ENCODE measurements at regions not wholly inside any gene's neighbourhood (a gene's known extent, or its start where the extent isn't known, plus 50 kb on each side); places are given as distances from the start of the nearest gene placed in this dataset.

DNA sequence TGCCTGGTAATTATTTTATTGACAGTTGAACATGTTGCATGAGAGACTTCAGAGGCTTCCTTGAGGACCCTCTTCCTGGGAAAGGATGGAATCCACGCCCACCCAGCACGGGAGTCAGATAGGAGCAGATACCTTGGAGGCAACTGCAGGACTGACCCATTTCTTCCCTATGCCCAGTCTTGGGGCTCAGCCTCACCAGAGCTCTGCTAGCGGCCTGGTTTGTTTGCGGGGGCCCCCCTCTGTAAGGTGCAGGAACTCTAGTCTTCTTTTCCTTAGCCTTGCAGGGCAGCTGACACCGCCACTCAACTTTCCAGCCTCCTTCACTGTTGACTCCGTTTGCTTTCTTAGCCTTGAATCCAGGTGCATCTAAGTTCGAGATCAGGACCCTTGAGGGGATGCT, 1032.8 kb downstream of the BRD1 start:
- Histone ChIP-seq H3K4me2 (ENCODE audit: unreplicated experiment) (no peak overlapping the region), H3K27me3 (replicated peaks; ENCODE audit: insufficient read depth) (no peaks in the 10 kb centered on the region), H4K20me1 (ENCODE audit: insufficient read depth) (no peaks in the 10 kb centered on the region), H2AFZ (no peak overlapping the region), H3K27ac (no peak overlapping the region), H3K9ac (no peak overlapping the region), H3F3A (ENCODE audit: insufficient read depth) (no peaks in the 10 kb centered on the region), H3K4me1 (ENCODE audit: insufficient read depth) (no peaks in the 10 kb centered on the region), H3K9me3 (ENCODE audit: low read depth) (no peaks in the 10 kb centered on the region), H3K4me3 (no peak overlapping the region), H3K79me2 (ENCODE audit: insufficient read depth) (no peaks in the 10 kb centered on the region), H3K9me2 (ENCODE audit: insufficient read depth) (no peaks in the 10 kb centered on the region), H3K36me3 (ENCODE audit: low read depth) (no peaks in the 10 kb centered on the region)
- 38 to 42% methylated on average over 7 of the region's 7 CpGs for WGBS, 2 experiments (ENCODE audit: low coverage in 1 of 2, low lambda C conversion rate in 2 of 2, missing lambda C conversion rate in 2 of 2)
- TF ChIP-seq EZH2phosphoT487 (IDR thresholded peaks at IDR 0.05; ENCODE audit: insufficient read depth, low read depth) (no peak), EZH2 (IDR thresholded peaks at IDR 0.05; ENCODE audit: insufficient read depth, poor library complexity, severe bottlenecking) (no peak)
- in situ Hi-C loops (cut with MboI): no loop called here
- DNase-seq: no peak

DNA sequence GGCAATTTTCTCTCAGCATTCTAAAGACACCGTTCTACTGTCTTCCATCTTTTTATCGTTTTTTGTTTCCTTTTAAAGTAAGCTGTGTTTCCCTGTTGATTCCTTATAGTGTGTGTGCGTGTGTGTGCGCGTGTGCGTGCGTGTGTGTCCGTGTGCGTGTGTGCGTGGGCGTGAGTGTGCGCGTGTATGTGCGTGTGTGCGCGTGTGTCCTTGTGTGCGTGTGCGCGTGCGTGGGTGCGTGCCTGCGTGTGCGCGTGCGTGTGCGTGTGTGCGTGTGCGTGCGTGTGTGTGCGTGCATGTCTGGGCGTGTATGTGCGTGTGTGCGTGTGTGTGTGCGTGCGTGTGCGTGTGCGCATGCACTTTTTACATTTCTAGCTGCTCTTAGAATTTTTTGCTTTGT, 1033.7 kb downstream of the BRD1 start:
- Histone ChIP-seq H3K9me3 (ENCODE audit: low read depth) (no peaks in the 10 kb centered on the region), H3K9ac (no peak overlapping the region), H3F3A (ENCODE audit: insufficient read depth) (no peaks in the 10 kb centered on the region), H3K4me3 (no peak overlapping the region), H4K20me1 (ENCODE audit: insufficient read depth) (no peaks in the 10 kb centered on the region), H3K9me2 (ENCODE audit: insufficient read depth) (no peaks in the 10 kb centered on the region), H3K27ac (no peak overlapping the region), H3K27me3 (replicated peaks; ENCODE audit: insufficient read depth) (no peaks in the 10 kb centered on the region), H3K36me3 (ENCODE audit: low read depth) (no peaks in the 10 kb centered on the region), H3K4me2 (ENCODE audit: unreplicated experiment) (no peak overlapping the region), H3K79me2 (ENCODE audit: insufficient read depth) (no peaks in the 10 kb centered on the region), H3K4me1 (ENCODE audit: insufficient read depth) (no peaks in the 10 kb centered on the region), H2AFZ (no peak overlapping the region)
- TF ChIP-seq EZH2phosphoT487 (IDR thresholded peaks at IDR 0.05; ENCODE audit: insufficient read depth, low read depth) (no peak), EZH2 (IDR thresholded peaks at IDR 0.05; ENCODE audit: insufficient read depth, poor library complexity, severe bottlenecking) (no peak)
- in situ Hi-C loops (cut with MboI): no loop called here
- DNase-seq: no peak
- WGBS, 2 experiments (ENCODE audit: low coverage in 1 of 2, low lambda C conversion rate in 2 of 2, missing lambda C conversion rate in 2 of 2): 77 to 84% methylated on average over 14 to 31 of the region's 37 CpGs

DNA sequence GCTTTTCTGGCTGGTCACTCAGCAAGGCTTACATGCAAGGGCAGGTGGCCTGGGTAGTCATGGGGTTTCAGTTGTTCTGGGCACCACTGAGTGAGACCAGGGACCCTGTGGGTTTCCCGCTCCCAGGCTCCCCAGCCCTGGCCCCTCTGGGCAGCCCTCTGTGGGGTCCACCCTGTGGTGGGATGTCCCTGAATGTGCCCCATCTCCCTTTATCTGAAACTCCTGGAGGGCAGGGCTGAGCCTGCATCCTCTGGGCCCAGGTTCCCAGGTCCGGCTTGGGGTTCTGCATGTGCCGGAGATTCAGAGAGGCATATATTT, 1041.0 kb downstream of the BRD1 start:
- H3K27me3 ChIP-seq (replicated peaks; ENCODE audit: insufficient read depth): no peaks in the 10 kb centered on the region
- in situ Hi-C loops (cut with MboI): no loop called here
- H3F3A ChIP-seq (ENCODE audit: insufficient read depth): no peaks in the 10 kb centered on the region
- 64 to 85% methylated on average over 3 of the region's 3 CpGs for WGBS, 2 experiments (ENCODE audit: low coverage in 1 of 2, low lambda C conversion rate in 2 of 2, missing lambda C conversion rate in 2 of 2)
- H3K4me3 ChIP-seq: no peak overlapping the region
- no peaks in the 10 kb centered on the region for H3K9me3 ChIP-seq (ENCODE audit: low read depth)
- no peak overlapping the region for H2AFZ ChIP-seq
- no peaks in the 10 kb centered on the region for H3K9me2 ChIP-seq (ENCODE audit: insufficient read depth)
- H3K4me2 ChIP-seq (ENCODE audit: unreplicated experiment): no peak overlapping the region
- H3K4me1 ChIP-seq (ENCODE audit: insufficient read depth): no peaks in the 10 kb centered on the region
- no peak for TF ChIP-seq EZH2 (IDR thresholded peaks at IDR 0.05; ENCODE audit: insufficient read depth, poor library complexity, severe bottlenecking)
- no peak for TF ChIP-seq EZH2phosphoT487 (IDR thresholded peaks at IDR 0.05; ENCODE audit: insufficient read depth, low read depth)
- H3K36me3 ChIP-seq (ENCODE audit: low read depth): no peaks in the 10 kb centered on the region
- H3K79me2 ChIP-seq (ENCODE audit: insufficient read depth): no peaks in the 10 kb centered on the region
- H4K20me1 ChIP-seq (ENCODE audit: insufficient read depth): no peaks in the 10 kb centered on the region
- no peak for DNase-seq
- H3K9ac ChIP-seq: no peak overlapping the region
- no peak overlapping the region for H3K27ac ChIP-seq

DNA sequence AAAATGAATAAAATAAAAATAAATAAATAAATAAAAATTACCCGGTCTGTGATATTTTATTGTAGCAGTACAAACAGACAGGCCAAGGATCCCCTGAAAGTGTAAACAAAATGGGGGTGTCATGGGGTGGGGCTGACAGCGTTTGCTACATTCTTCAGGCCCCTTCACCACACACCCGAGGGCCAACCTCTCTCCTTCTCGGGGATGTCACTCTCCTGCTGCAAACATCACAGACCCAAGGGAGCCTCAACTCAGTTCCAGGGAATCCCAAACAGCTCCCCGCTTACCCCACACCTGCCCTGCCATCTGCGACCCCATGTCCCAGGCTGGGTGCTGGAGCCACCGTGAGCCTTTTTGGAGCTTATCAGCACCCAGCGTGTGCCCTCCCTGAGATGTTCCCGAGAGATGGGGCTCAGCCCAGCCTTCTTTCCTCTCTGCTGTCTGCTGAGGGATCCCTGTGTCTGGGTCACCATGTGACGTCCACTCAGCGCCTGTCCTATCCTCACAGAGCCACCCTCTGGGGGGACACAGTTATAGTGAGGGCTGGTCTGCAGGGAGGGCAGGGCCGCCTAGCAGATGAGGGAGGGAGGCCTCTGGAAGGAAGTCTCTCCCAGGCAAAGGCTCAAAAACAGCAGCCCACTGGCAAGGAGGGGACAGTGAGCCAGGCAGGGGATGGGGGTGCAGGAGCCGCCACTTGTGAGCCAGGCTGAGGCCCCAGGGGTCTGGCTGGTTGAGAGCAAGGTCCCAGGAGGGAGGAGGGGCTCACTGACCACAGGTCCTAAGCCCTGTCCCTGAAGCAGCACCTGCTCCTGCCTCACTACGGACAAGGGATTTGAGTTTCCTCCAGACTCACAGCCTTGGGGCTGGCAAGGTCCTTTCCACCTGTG, 1041.6 kb downstream of the BRD1 start:
- H3K9me2 ChIP-seq (ENCODE audit: insufficient read depth): no peaks in the 10 kb centered on the region
- no peak overlapping the region for H3K4me3 ChIP-seq
- in situ Hi-C loops (cut with MboI): no loop called here
- TF ChIP-seq EZH2phosphoT487 (IDR thresholded peaks at IDR 0.05; ENCODE audit: insufficient read depth, low read depth) (no peak), EZH2 (IDR thresholded peaks at IDR 0.05; ENCODE audit: insufficient read depth, poor library complexity, severe bottlenecking) (no peak)
- no peak overlapping the region for H2AFZ ChIP-seq
- no peaks in the 10 kb centered on the region for H3K79me2 ChIP-seq (ENCODE audit: insufficient read depth)
- H3K27ac ChIP-seq: no peak overlapping the region
- no peak overlapping the region for H3K9ac ChIP-seq
- H3K9me3 ChIP-seq (ENCODE audit: low read depth): no peaks in the 10 kb centered on the region
- H3K4me1 ChIP-seq (ENCODE audit: insufficient read depth): no peaks in the 10 kb centered on the region
- no peaks in the 10 kb centered on the region for H3F3A ChIP-seq (ENCODE audit: insufficient read depth)
- no peak overlapping the region for H3K4me2 ChIP-seq (ENCODE audit: unreplicated experiment)
- no peak for DNase-seq
- H3K36me3 ChIP-seq (ENCODE audit: low read depth): no peaks in the 10 kb centered on the region
- H3K27me3 ChIP-seq (replicated peaks; ENCODE audit: insufficient read depth): no peaks in the 10 kb centered on the region
- WGBS, 2 experiments (ENCODE audit: low coverage in 1 of 2, low lambda C conversion rate in 2 of 2, missing lambda C conversion rate in 2 of 2): 38 to 50% methylated on average over 14 of the region's 14 CpGs
- no peaks in the 10 kb centered on the region for H4K20me1 ChIP-seq (ENCODE audit: insufficient read depth)
